ENCODE measurements at regions not wholly inside any gene's neighbourhood (a gene's known extent, or its start where the extent isn't known, plus 50 kb on each side); places are given as distances from the start of the nearest gene placed in this dataset.

DNA sequence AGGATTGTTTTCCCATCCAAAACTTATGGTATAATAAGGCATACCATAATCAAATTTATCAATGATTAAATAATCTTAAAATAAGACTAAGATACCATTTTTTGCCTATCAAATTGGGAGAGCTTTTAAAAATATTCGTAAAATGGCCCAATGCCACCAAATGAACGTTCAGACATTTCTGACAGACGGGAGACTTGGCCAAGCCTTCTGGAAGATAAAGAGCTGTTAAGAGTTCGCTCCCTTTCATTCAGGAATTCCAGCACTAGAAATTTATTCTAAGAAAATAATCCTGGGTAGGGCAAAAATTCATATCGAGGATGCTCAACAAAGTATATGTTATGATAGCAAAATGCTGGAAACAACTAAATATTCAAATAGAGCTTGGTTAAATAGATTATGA, 85.6 kb upstream of the NEO1 start:
- no peak overlapping the region for H2AFZ ChIP-seq (ENCODE audit: low read length, unreplicated experiment)

DNA sequence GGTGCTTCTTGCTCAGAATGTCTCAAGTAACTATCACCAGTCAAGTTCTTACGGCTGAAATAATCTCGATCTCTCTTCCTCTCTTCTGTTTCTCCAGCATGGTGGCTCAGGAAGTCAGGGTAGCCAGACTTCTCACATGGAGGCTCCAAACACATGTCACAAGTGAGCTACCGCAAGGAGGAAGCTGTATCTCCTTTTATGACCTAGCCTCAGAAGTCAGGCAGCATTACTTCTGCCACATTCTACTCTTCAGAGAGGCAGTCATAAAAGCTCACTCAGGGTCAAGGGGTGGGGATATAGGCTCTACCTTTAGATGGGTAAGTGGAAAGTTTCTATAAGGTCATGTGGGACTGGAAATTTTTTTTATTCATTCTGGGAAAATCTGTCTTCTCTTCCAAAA, 86.6 kb upstream of the NEO1 start:
- Histone ChIP-seq H2AFZ (ENCODE audit: low read length, unreplicated experiment) (no peak overlapping the region), H3K27me3 (ENCODE audit: insufficient read depth, low read length) (no peaks in the 10 kb centered on the region), H3K27ac (ENCODE audit: low read depth, low read length) (no peak overlapping the region), H3K4me1 (ENCODE audit: control insufficient read depth, insufficient read depth, low read length, unreplicated experiment) (peaks cover under 1% of the 10 kb centered on the region), H3K36me3 (ENCODE audit: insufficient read depth, low read length) (no peaks in the 10 kb centered on the region), H3K79me2 (ENCODE audit: control insufficient read depth, insufficient read depth, low read length, unreplicated experiment) (no peaks in the 10 kb centered on the region), H3K4me3 (ENCODE audit: low read depth, low read length) (no peak overlapping the region)

More for the DNA sequence above, 85.6 kb upstream of the NEO1 start:
- H3K4me3 ChIP-seq (ENCODE audit: low read depth, low read length) = no peak overlapping the region
- H3K36me3 ChIP-seq (ENCODE audit: insufficient read depth, low read length) = no peaks in the 10 kb centered on the region
- H3K79me2 ChIP-seq (ENCODE audit: control insufficient read depth, insufficient read depth, low read length, unreplicated experiment) = no peaks in the 10 kb centered on the region
- no peaks in the 10 kb centered on the region for H3K27me3 ChIP-seq (ENCODE audit: insufficient read depth, low read length)
- no peak overlapping the region for H3K27ac ChIP-seq (ENCODE audit: low read depth, low read length)
- H3K4me1 ChIP-seq (ENCODE audit: control insufficient read depth, insufficient read depth, low read length, unreplicated experiment) = peaks cover 10% of the 10 kb centered on the region

DNA sequence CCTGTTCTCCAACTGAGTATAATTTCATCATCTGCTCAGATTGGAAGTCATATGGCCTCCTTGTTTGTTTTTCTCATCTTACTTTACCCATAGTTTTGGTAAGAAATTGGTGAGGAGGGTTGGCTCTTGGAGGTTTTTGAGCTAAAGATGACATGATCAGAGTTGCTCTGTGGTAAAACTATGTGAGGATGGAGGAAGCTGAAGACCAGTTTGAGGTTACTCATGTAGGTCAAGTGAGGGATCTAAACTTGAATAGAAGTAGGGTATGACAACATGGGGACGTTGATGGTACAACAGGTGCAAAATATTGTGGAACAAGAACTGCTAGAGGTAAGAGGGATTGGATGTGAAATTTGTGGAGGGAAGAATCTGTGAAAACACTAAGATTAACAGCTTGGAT, 87.7 kb upstream of the NEO1 start:
- Histone ChIP-seq H3K27me3 (ENCODE audit: insufficient read depth, low read length) (no peaks in the 10 kb centered on the region), H2AFZ (ENCODE audit: low read length, unreplicated experiment) (no peak overlapping the region), H3K27ac (ENCODE audit: low read depth, low read length) (no peak overlapping the region), H3K4me3 (ENCODE audit: low read depth, low read length) (no peak overlapping the region), H3K79me2 (ENCODE audit: control insufficient read depth, insufficient read depth, low read length, unreplicated experiment) (no peaks in the 10 kb centered on the region), H3K4me1 (ENCODE audit: control insufficient read depth, insufficient read depth, low read length, unreplicated experiment) (no peaks in the 10 kb centered on the region), H3K36me3 (ENCODE audit: insufficient read depth, low read length) (no peaks in the 10 kb centered on the region)

DNA sequence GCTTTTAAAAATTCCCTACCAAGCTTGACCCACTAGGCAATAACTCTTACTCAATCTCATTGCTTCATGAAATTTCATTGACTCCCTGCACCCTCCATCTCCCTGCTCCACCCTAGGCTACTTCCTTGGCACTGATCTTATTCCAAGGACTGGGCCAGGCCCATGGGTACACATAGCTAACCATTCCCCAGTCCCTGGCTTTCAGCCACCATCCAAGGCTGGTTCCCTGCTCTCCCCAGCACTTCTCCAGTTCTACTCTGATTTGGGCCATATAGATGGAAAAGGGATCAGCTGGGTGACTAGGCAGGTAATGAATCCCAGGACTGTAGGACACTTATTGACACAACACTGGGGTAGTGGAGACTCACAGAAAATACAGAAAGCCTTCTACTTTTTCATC, 88.1 kb upstream of the NEO1 start:
- Histone ChIP-seq H3K79me2 (ENCODE audit: control insufficient read depth, insufficient read depth, low read length, unreplicated experiment) (no peaks in the 10 kb centered on the region), H2AFZ (ENCODE audit: low read length, unreplicated experiment) (no peak overlapping the region), H3K4me1 (ENCODE audit: control insufficient read depth, insufficient read depth, low read length, unreplicated experiment) (no peaks in the 10 kb centered on the region), H3K27ac (ENCODE audit: low read depth, low read length) (no peak overlapping the region), H3K27me3 (ENCODE audit: insufficient read depth, low read length) (no peaks in the 10 kb centered on the region), H3K36me3 (ENCODE audit: insufficient read depth, low read length) (no peaks in the 10 kb centered on the region), H3K4me3 (ENCODE audit: low read depth, low read length) (no peak overlapping the region)

DNA sequence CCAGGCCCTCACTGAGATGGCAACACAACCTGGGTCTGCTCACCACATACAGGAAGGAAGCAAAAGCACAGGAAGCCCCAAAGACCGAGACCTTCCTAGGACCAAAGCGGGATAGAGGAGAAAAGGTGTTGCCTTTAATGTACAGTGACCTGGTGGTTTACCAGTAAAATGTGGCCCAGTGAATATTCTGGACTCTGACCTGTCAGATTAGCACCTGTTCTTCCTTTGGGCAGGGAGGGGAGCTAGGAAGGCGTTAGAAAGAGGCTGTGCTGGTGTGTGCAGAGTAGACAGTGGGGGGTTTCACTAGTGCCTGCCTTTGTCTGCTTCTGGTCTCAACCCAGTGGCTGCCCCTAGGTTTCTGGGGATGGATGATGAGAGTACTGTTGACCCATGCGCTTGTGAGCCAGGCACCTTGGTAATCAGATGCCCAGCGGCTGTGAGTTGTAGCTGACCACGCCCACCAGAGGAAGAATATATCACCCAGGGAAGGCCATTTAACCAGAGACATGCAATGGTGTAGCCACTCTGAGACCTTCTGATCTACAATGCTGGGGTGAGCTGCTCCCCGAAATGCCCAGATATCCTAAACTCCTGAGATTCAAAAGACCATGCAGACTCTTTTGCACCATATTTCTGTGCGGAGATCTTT, 90.1 kb upstream of the NEO1 start:
- H3K27ac ChIP-seq (ENCODE audit: low read depth, low read length) = no peak overlapping the region
- no peaks in the 10 kb centered on the region for H3K79me2 ChIP-seq (ENCODE audit: control insufficient read depth, insufficient read depth, low read length, unreplicated experiment)
- H3K36me3 ChIP-seq (ENCODE audit: insufficient read depth, low read length) = no peaks in the 10 kb centered on the region
- no peaks in the 10 kb centered on the region for H3K27me3 ChIP-seq (ENCODE audit: insufficient read depth, low read length)
- no peak overlapping the region for H2AFZ ChIP-seq (ENCODE audit: low read length, unreplicated experiment)
- no peak overlapping the region for H3K4me3 ChIP-seq (ENCODE audit: low read depth, low read length)
- no peaks in the 10 kb centered on the region for H3K4me1 ChIP-seq (ENCODE audit: control insufficient read depth, insufficient read depth, low read length, unreplicated experiment)

GRCh38 chr15:72961346-72961745, 90.9 kb upstream of the NEO1 start:
- Histone ChIP-seq H2AFZ (ENCODE audit: low read length, unreplicated experiment) (no peak overlapping the region), H3K36me3 (ENCODE audit: insufficient read depth, low read length) (no peaks in the 10 kb centered on the region), H3K27me3 (ENCODE audit: insufficient read depth, low read length) (no peaks in the 10 kb centered on the region), H3K4me3 (ENCODE audit: low read depth, low read length) (no peak overlapping the region), H3K79me2 (ENCODE audit: control insufficient read depth, insufficient read depth, low read length, unreplicated experiment) (no peaks in the 10 kb centered on the region), H3K4me1 (ENCODE audit: control insufficient read depth, insufficient read depth, low read length, unreplicated experiment) (no peaks in the 10 kb centered on the region), H3K27ac (ENCODE audit: low read depth, low read length) (no peak overlapping the region)

- H3K79me2 ChIP-seq (ENCODE audit: control insufficient read depth, insufficient read depth, low read length, unreplicated experiment) = no peaks in the 10 kb centered on the region
- no peak overlapping the region for H3K4me3 ChIP-seq (ENCODE audit: low read depth, low read length)
- H3K36me3 ChIP-seq (ENCODE audit: insufficient read depth, low read length) = no peaks in the 10 kb centered on the region
- H2AFZ ChIP-seq (ENCODE audit: low read length, unreplicated experiment) = no peak overlapping the region
- peaks cover 7% of the 10 kb centered on the region; the same call in 1 of the 2 replicates for H3K27me3 ChIP-seq (ENCODE audit: insufficient read depth, low read length)
- H3K27ac ChIP-seq (ENCODE audit: low read depth, low read length) = no peak overlapping the region
- H3K4me1 ChIP-seq (ENCODE audit: control insufficient read depth, insufficient read depth, low read length, unreplicated experiment) = no peaks in the 10 kb centered on the region
These were observed 93.6 kb upstream of the NEO1 start for GRCh38 chr15:72958634-72959033.

DNA sequence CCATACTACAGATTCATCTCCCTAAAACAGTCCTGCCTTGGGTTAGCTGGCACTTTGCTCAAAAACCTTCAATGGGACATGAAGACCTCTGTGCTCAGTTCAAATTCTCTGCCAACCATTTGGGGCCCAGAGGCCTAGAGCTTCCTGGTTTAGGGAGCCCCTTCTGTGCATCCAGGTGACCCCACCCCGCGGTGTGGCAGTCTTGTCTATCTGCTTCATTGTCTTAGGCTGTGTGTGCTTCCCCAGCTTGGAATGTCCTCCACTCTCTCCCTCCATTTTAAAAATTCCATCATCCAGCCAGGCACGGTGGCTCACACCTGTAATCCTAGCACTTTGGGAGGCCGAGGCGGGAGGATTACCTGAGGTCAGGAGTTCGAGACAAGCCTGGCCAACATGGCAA, 99.0 kb upstream of the NEO1 start:
- Histone ChIP-seq H3K27me3 (ENCODE audit: insufficient read depth, low read length) (peaks cover 7% of the 10 kb centered on the region; the same call in 1 of the 2 replicates), H2AFZ (ENCODE audit: low read length, unreplicated experiment) (no peak overlapping the region), H3K27ac (ENCODE audit: low read depth, low read length) (no peak overlapping the region), H3K4me1 (ENCODE audit: control insufficient read depth, insufficient read depth, low read length, unreplicated experiment) (no peaks in the 10 kb centered on the region), H3K79me2 (ENCODE audit: control insufficient read depth, insufficient read depth, low read length, unreplicated experiment) (no peaks in the 10 kb centered on the region), H3K36me3 (ENCODE audit: insufficient read depth, low read length) (no peaks in the 10 kb centered on the region), H3K4me3 (ENCODE audit: low read depth, low read length) (no peak overlapping the region)

- H3K79me2 ChIP-seq (ENCODE audit: control insufficient read depth, insufficient read depth, low read length, unreplicated experiment) = no peaks in the 10 kb centered on the region
- H3K4me3 ChIP-seq (ENCODE audit: low read depth, low read length) = no peak overlapping the region
- H3K27me3 ChIP-seq (ENCODE audit: insufficient read depth, low read length) = peaks cover 7% of the 10 kb centered on the region; the same call in 1 of the 2 replicates
- H2AFZ ChIP-seq (ENCODE audit: low read length, unreplicated experiment) = no peak overlapping the region
- no peaks in the 10 kb centered on the region for H3K36me3 ChIP-seq (ENCODE audit: insufficient read depth, low read length)
- H3K27ac ChIP-seq (ENCODE audit: low read depth, low read length) = no peak overlapping the region
- H3K4me1 ChIP-seq (ENCODE audit: control insufficient read depth, insufficient read depth, low read length, unreplicated experiment) = no peaks in the 10 kb centered on the region
These were observed 100.1 kb upstream of the NEO1 start for GRCh38 chr15:72952151-72952550.

GRCh38 chr15:72948662-72949061, 103.6 kb upstream of the NEO1 start:
- H3K36me3 ChIP-seq (ENCODE audit: insufficient read depth, low read length) = no peaks in the 10 kb centered on the region
- no peak overlapping the region for H2AFZ ChIP-seq (ENCODE audit: low read length, unreplicated experiment)
- H3K4me1 ChIP-seq (ENCODE audit: control insufficient read depth, insufficient read depth, low read length, unreplicated experiment) = no peaks in the 10 kb centered on the region
- no peak overlapping the region for H3K27ac ChIP-seq (ENCODE audit: low read depth, low read length)
- no peak overlapping the region for H3K4me3 ChIP-seq (ENCODE audit: low read depth, low read length)
- H3K79me2 ChIP-seq (ENCODE audit: control insufficient read depth, insufficient read depth, low read length, unreplicated experiment) = no peaks in the 10 kb centered on the region
- H3K27me3 ChIP-seq (ENCODE audit: insufficient read depth, low read length) = peaks cover 11% of the 10 kb centered on the region

DNA sequence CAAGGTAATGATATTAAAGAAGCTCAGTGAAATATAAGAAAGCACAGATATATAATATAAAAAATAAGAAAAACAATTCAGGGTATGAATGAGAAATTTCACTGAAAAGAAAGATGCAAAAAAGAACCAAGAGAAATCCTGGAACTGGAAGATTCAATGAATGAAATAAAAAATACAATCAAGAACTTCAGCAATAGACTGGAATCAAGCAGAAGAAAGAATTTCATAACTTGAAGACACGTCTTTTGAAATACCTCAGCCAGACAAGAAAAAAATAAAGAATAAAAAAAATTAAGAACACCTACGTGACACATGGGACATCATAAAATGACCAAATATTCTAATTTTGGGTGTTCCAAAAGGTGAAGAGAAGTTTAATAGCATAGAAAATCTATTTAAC, 104.6 kb upstream of the NEO1 start:
- Histone ChIP-seq H3K27me3 (ENCODE audit: insufficient read depth, low read length) (peaks cover 20% of the 10 kb centered on the region), H3K4me3 (ENCODE audit: low read depth, low read length) (no peak overlapping the region), H2AFZ (ENCODE audit: low read length, unreplicated experiment) (no peak overlapping the region), H3K27ac (ENCODE audit: low read depth, low read length) (no peak overlapping the region), H3K36me3 (ENCODE audit: insufficient read depth, low read length) (no peaks in the 10 kb centered on the region), H3K79me2 (ENCODE audit: control insufficient read depth, insufficient read depth, low read length, unreplicated experiment) (no peaks in the 10 kb centered on the region), H3K4me1 (ENCODE audit: control insufficient read depth, insufficient read depth, low read length, unreplicated experiment) (no peaks in the 10 kb centered on the region)
